ENCODE measurements at regions not wholly inside any gene's neighbourhood (a gene's known extent, or its start where the extent isn't known, plus 50 kb on each side); places are given as distances from the start of the nearest gene placed in this dataset.

DNA sequence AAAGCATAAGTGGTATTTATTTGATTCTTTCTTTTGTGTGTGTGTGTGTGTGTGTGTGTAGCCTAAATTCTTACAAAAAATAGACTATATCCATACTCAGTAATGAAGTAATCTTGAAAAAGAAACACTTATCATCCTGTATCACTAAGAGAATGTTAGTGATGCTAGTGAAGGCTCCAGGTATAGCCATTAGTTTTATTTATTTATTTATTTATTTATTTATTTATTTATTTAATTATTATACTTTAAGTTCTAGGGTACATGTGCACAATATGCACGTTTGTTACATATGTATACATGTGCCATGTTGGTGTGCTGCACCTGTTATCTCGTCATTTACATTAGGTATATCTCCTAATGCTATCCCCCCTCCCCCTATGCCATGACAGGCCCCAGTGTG, 436.0 kb downstream of the HTR7 start:
- intact Hi-C loops (cut with DNase I) = no loop called here

DNA sequence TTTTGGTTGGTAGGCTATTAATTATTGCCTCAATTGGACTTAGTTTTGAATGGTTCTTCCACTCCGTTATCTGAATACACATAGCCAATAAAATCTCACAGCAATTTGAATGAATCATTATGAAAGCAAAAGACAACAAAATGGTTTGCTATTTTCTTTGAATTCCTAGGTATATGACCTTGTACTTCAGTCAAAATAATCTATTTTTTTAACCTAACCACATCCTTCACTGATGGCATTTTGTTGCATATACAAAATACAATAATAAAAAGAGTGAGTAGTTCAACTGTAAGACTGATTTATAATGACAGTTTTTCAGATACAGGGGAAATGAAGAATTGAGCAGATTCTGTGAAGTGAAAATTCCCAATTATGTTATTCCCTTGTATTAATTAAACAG, 433.1 kb downstream of the HTR7 start:
- Histone ChIP-seq H3K27ac (no peak overlapping the region), H3K9me3 (no peaks in the 10 kb centered on the region), H3K36me3 (no peaks in the 10 kb centered on the region), H3K4me1 (peaks cover 0 to 1% (median 0%) of the 10 kb centered on the region in 4 donors), H3K27me3 (no peaks in the 10 kb centered on the region), H3K4me3 (no peak overlapping the region)
- no peak for ATAC-seq
- no peak for TF ChIP-seq POLR2A (IDR thresholded peaks at IDR 0.05)
- TF ChIP-seq CTCF (IDR thresholded peaks at IDR 0.05) = no peak
- 75% methylated on average over 1 of the region's 1 CpG for WGBS (ENCODE audit: insufficient coverage, low coverage, low lambda C conversion rate, missing lambda C conversion rate)
- intact Hi-C loops (cut with DNase I) = no loop called here
- no peak for DNase-seq

More for the DNA sequence above, 436.0 kb downstream of the HTR7 start:
- no peaks in the 10 kb centered on the region for H3K9me3 ChIP-seq
- TF ChIP-seq POLR2A (IDR thresholded peaks at IDR 0.05) (no peak), CTCF (IDR thresholded peaks at IDR 0.05) (no peak)
- no peaks in the 10 kb centered on the region for H3K27me3 ChIP-seq
- H3K4me3 ChIP-seq = no peak overlapping the region
- DNase-seq (no peak), ATAC-seq (no peak)
- peaks cover 0 to 13% (median 4%) of the 10 kb centered on the region in 4 donors for H3K4me1 ChIP-seq
- WGBS (ENCODE audit: insufficient coverage, low coverage, low lambda C conversion rate, missing lambda C conversion rate) = 70% methylated on average over 2 of the region's 2 CpGs
- H3K27ac ChIP-seq = no peak overlapping the region
- no peaks in the 10 kb centered on the region for H3K36me3 ChIP-seq

DNA sequence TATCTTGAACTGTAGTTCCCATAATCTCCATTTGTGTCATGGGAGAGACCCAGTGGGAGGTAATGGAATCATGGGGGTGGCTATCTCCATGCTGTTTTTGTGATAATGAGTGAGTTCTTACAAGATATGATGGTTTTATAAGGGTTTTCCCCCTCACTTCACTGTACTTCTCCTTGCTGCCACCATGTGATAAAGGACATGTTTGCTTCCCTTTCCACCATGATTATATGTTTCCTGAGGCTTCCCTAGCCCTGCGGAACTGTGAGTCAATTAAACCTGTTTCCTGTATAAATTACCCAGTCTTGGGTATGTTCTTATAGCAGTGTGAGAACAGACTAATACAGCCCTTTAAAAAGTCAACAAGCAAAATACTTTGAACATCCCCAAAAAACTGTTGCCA, 427.7 kb downstream of the HTR7 start:
- TF ChIP-seq CTCF (IDR thresholded peaks at IDR 0.05) (no peak), POLR2A (IDR thresholded peaks at IDR 0.05) (no peak)
- H3K36me3 ChIP-seq = no peaks in the 10 kb centered on the region
- no peaks in the 10 kb centered on the region for H3K27me3 ChIP-seq
- no peak overlapping the region for H3K27ac ChIP-seq
- DNase-seq = no peak
- intact Hi-C loops (cut with DNase I) = no loop called here
- 44% methylated on average over 1 of the region's 1 CpG for WGBS (ENCODE audit: insufficient coverage, low coverage, low lambda C conversion rate, missing lambda C conversion rate)
- H3K4me3 ChIP-seq = no peak overlapping the region
- no peak for ATAC-seq
- no peaks in the 10 kb centered on the region for H3K9me3 ChIP-seq
- H3K4me1 ChIP-seq = no peaks in the 10 kb centered on the region

DNA sequence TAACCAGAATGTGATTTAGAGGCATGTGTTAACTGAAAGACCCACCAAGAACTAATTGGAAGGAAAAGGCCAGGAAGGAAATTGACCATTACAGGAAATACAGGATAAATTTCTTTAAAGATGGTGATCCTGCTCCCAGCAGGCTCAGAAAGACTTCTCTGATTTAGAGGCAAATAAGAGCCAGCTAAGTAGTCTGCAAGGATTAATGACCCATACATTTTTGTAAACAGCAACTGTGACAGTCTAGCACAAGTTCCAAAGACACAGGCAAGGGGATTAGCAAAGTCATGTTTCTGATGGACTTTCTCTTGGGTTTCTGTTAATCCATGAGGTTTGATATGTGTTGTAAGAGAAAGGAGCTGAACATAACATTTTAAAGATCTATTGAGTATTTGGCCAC, 425.0 kb downstream of the HTR7 start:
- Histone ChIP-seq H3K27ac (no peak overlapping the region), H3K4me3 (no peak overlapping the region), H3K9me3 (no peaks in the 10 kb centered on the region), H3K27me3 (no peaks in the 10 kb centered on the region), H3K36me3 (no peaks in the 10 kb centered on the region), H3K4me1 (no peaks in the 10 kb centered on the region)
- no peak for TF ChIP-seq POLR2A (IDR thresholded peaks at IDR 0.05)
- no peak for TF ChIP-seq CTCF (IDR thresholded peaks at IDR 0.05)
- ATAC-seq (no peak), DNase-seq (no peak)
- intact Hi-C loops (cut with DNase I) = no loop called here

GRCh38 chr10:90435296-90435695, 422.5 kb downstream of the HTR7 start:
- H3K4me3 ChIP-seq = no peak overlapping the region
- intact Hi-C loops (cut with DNase I) = no loop called here
- no peak for ATAC-seq
- H3K27me3 ChIP-seq = no peaks in the 10 kb centered on the region
- TF ChIP-seq CTCF (IDR thresholded peaks at IDR 0.05) = no peak
- no peak for TF ChIP-seq POLR2A (IDR thresholded peaks at IDR 0.05)
- H3K4me1 ChIP-seq = no peaks in the 10 kb centered on the region
- H3K9me3 ChIP-seq = no peaks in the 10 kb centered on the region
- H3K27ac ChIP-seq = no peak overlapping the region
- no peak for DNase-seq
- H3K36me3 ChIP-seq = no peaks in the 10 kb centered on the region
